ENCODE measurements at regions not wholly inside any gene's neighbourhood (a gene's known extent, or its start where the extent isn't known, plus 50 kb on each side); places are given as distances from the start of the nearest gene placed in this dataset.

DNA sequence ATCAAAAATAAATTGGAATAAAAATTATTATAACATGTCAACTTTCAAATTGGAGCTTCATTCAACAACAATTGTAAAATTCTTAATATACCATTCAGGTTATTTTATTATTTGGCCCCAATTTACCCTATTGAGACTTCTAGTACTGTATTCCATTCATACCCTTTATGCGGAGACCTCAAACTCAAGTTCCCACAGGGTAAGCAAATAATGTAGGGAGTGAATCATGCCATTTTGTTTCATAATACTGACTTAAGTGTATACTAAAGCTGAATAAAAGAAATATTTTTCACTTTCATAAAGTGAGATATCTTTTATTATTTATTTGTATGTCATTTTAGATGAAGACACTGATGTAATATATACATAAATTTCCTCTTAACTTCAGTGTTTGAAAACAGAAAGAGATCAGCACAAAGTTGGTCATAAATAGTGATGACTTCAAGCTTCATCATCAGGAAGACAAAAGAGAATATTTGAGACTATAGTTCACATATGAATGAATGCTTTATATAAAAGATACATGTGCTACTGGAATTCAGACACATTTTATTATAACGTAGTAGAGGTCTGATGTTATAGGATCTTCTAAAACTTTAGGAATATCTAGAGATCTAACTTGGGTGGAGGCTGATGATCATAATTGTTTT is 894.4 kb upstream of the PCDH9 start:
- TF ChIP-seq, protein P1, sequence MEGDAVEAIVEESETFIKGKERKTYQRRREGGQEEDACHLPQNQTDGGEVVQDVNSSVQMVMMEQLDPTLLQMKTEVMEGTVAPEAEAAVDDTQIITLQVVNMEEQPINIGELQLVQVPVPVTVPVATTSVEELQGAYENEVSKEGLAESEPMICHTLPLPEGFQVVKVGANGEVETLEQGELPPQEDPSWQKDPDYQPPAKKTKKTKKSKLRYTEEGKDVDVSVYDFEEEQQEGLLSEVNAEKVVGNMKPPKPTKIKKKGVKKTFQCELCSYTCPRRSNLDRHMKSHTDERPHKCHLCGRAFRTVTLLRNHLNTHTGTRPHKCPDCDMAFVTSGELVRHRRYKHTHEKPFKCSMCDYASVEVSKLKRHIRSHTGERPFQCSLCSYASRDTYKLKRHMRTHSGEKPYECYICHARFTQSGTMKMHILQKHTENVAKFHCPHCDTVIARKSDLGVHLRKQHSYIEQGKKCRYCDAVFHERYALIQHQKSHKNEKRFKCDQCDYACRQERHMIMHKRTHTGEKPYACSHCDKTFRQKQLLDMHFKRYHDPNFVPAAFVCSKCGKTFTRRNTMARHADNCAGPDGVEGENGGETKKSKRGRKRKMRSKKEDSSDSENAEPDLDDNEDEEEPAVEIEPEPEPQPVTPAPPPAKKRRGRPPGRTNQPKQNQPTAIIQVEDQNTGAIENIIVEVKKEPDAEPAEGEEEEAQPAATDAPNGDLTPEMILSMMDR (IDR thresholded peaks at IDR 0.05) = no peak
- TF ChIP-seq POLR2A (IDR thresholded peaks at IDR 0.05) = no peak
